HG03342 (cell line): ENCODE measurements at regions not wholly inside any gene's neighbourhood (a gene's known extent, or its start where the extent isn't known, plus 50 kb on each side); places are given as distances from the start of the nearest gene placed in this dataset.
"Not testable (repeated sequence)": the region's sequence is repeated elsewhere in the genome, so short reads cannot be mapped to it uniquely, and the experiment has no call there.

Experiments
- ATAC-seq: cut with Tn5 transposase; IDR thresholded peaks from one replicate; pipeline ENCODE4 v1.9.1; 2021; ENCODE audit warnings: mild to moderate bottlenecking, moderate library complexity; ENCODE audit not compliant: unreplicated experiment

GRCh38 chr10:111560027-111560426 is 483.2 kb downstream of the ADRA2A start:
- ATAC-seq = no peak

GRCh38 chr10:111561124-111561523 is 484.3 kb downstream of the ADRA2A start:
- ATAC-seq = no peak

GRCh38 chr10:111565542-111565941 is 488.7 kb downstream of the ADRA2A start:
- no peak for ATAC-seq

- ATAC-seq = no peak
These were observed 501.2 kb downstream of the ADRA2A start for GRCh38 chr10:111578076-111578475.

GRCh38 chr10:111579473-111579872 is 502.6 kb downstream of the ADRA2A start:
- ATAC-seq = no peak

GRCh38 chr10:111590703-111591102 is 513.9 kb downstream of the ADRA2A start:
- ATAC-seq = no peak

- ATAC-seq = no peak
These were observed 516.7 kb downstream of the ADRA2A start for GRCh38 chr10:111593578-111593977.

GRCh38 chr10:111595173-111595572 is 518.3 kb downstream of the ADRA2A start:
- no peak for ATAC-seq

- ATAC-seq = peak; percentile 94
These were observed 521.7 kb downstream of the ADRA2A start for GRCh38 chr10:111598433-111599059.

- no peak for ATAC-seq
These were observed 523.1 kb downstream of the ADRA2A start for GRCh38 chr10:111599943-111600342.

GRCh38 chr10:111600772-111601171 is 523.9 kb downstream of the ADRA2A start:
- no peak for ATAC-seq

GRCh38 chr10:111612273-111612672 is 535.4 kb downstream of the ADRA2A start:
- ATAC-seq = no peak

- ATAC-seq = no peak
These were observed 549.4 kb downstream of the GPAM start for GRCh38 chr10:111634191-111634590.

GRCh38 chr10:111646021-111646420 is 537.5 kb downstream of the GPAM start:
- ATAC-seq = no peak

- ATAC-seq = no peak
These were observed 535.5 kb downstream of the GPAM start for GRCh38 chr10:111648046-111648445.

GRCh38 chr10:111649080-111649479 is 534.5 kb downstream of the GPAM start:
- ATAC-seq = not testable (repeated sequence)

GRCh38 chr10:111650088-111650487 is 533.5 kb downstream of the GPAM start:
- no peak for ATAC-seq

- ATAC-seq = no peak
These were observed 527.5 kb downstream of the GPAM start for GRCh38 chr10:111656066-111656465.

GRCh38 chr10:111677759-111678158 is 505.8 kb downstream of the GPAM start:
- ATAC-seq = no peak

GRCh38 chr10:111686796-111687195 is 496.8 kb downstream of the GPAM start:
- ATAC-seq = no peak

- ATAC-seq = no peak
These were observed 484.9 kb downstream of the GPAM start for GRCh38 chr10:111698711-111699110.

- ATAC-seq = no peak
These were observed 479.6 kb downstream of the GPAM start for GRCh38 chr10:111703986-111704385.

- no peak for ATAC-seq
These were observed 478.5 kb downstream of the GPAM start for GRCh38 chr10:111705021-111705420.
